ENCODE measurements at regions not wholly inside any gene's neighbourhood (a gene's known extent, or its start where the extent isn't known, plus 50 kb on each side); places are given as distances from the start of the nearest gene placed in this dataset.

GRCh38 chr13:89520468-89520867 is 1827.0 kb upstream of the MIR17HG start:
- TF ChIP-seq POLR2A (IDR thresholded peaks at IDR 0.05; ENCODE audit: low read length) (no peak), GATA1 (IDR thresholded peaks at IDR 0.05; ENCODE audit: low read depth, low read length) (no peak)

All from erythroblast (primary cell).